MM.1S (cell line): ENCODE measurements at regions not wholly inside any gene's neighbourhood (a gene's known extent, or its start where the extent isn't known, plus 50 kb on each side); places are given as distances from the start of the nearest gene placed in this dataset.

Experiments
- CTCF ChIP-seq: fragments of 300-600 bp; sonication (generic); IDR thresholded peaks from 2 replicates; pipeline ENCODE4 v1.5.1; 2016; ENCODE audit warnings: antibody characterized with exemption, low read length, mixed read lengths
- EZH2 ChIP-seq: fragments of 300-600 bp; sonication (generic); optimal IDR thresholded peaks from 2 replicates; pipeline ENCODE3; 2017; ENCODE audit warnings: low read depth, mild to moderate bottlenecking, antibody characterized with exemption, low read length, mixed read lengths
- EZH2phosphoT487 ChIP-seq: fragments of 300-600 bp; sonication (generic); IDR thresholded peaks from 2 replicates; pipeline ENCODE4 v1.6.1; 2018; ENCODE audit warnings: antibody characterized with exemption, low read length

DNA sequence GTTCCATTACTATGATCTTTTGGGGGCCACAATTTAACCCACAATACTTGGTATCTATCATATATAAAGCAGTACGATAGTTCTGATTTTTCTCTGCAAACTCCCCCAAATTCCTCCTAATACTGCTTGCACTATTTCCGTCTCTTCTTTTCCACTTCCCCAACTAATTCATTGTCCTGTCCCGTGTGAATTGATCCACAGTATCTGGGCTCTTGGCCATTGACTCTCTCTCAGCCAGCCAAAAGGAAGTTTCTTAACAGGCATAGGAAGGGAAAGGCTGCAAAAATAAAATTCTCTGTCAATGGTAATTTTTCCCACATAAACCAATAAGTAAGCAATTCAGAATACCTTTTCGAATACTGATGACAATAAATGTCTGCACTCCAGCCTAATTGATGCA lies 91.7 kb upstream of the DSCAM start:
- TF ChIP-seq CTCF (no peak), EZH2 (no peak), EZH2phosphoT487 (no peak)
